Erythroblast (primary cell): ENCODE measurements at regions not wholly inside any gene's neighbourhood (a gene's known extent, or its start where the extent isn't known, plus 50 kb on each side); places are given as distances from the start of the nearest gene placed in this dataset.

ENCODE experiments used
- GATA1 ChIP-seq: IDR thresholded peaks from 2 replicates; pipeline ENCODE4 v1.6.1; 2011; ENCODE audit warnings: low read depth, mild to moderate bottlenecking, control low read depth, low read length, moderate library complexity
- POLR2A ChIP-seq: IDR thresholded peaks from 2 replicates; pipeline ENCODE4 v1.6.1; 2011; ENCODE audit warnings: mild to moderate bottlenecking, low read length

- no peak for TF ChIP-seq POLR2A
- no peak for TF ChIP-seq GATA1
These were observed 248.9 kb downstream of the TDRD15 start for GRCh38 chr2:21372654-21373053.
